Activated CD4-positive, alpha-beta T cell treated with anti-CD3 and anti-CD28 coated beads for 24 hours (primary cell): ENCODE measurements at regions not wholly inside any gene's neighbourhood (a gene's known extent, or its start where the extent isn't known, plus 50 kb on each side); places are given as distances from the start of the nearest gene placed in this dataset.

Experiments used
- DNase-seq, 2 donors: peaks; one replicate each; pipeline ENCODE4 v3.0.0-alpha.2; 2020; ENCODE audit warnings: low read depth in 2 of 2

DNA sequence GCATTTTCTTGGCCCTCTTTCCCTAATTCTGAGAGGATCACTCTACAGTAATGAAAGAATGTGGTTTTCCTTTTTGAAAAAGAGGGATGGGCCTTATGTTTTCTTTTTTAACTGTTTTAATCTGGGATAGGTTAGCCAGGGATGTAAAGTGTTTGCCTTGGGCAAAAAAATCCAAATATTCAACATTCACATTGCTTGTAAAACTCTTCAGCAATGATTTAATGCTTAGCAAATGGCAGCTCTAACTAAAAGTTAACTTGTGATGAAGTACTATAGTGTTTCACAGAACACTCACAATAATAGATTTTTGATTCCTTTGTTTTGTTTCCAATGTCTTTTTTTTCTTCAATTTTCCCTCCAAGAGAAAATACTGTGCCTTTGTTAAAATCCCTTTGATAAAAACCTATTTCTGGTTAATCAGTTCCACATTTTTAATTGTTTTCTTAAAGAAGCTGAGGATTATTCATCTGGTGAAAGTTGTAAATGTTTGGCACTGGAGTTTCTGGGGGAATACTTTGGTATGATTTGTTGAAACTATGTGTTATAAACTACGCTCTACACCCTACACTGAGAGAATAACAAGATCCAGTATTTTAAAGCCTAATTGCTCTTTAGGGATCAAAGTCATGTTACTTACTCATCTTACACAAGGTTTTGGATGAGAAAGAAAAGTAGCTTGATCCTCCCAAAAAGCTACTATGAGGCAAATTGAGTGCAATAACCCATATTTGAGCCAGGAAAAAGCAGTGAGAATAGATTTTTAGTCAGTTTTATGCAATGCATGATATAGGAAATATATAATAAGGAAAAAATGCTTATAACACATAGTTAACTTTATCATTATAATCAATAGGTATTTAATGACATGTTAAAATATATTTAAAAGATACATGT, 335.8 kb downstream of the EPHA7 start:
- DNase-seq = no peak

DNA sequence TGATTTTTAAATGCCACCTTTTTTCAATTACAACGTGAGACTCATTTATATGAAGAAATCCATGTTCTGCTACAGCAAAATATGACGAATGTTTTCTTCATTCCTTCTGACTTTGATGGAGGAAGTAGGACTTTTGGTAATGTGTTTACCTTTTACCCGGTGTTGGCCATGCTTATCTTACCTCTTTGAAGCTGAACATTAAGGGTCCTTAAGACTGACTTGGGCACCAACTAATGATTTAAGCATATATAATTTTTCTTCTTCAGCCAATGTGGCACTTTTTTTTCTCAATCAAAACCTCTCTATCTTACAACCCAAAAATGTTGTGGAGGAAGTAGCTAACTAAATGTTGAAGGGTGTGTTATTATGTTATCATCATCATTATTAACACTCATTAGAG, 337.5 kb downstream of the EPHA7 start:
- DNase-seq = no peak

DNA sequence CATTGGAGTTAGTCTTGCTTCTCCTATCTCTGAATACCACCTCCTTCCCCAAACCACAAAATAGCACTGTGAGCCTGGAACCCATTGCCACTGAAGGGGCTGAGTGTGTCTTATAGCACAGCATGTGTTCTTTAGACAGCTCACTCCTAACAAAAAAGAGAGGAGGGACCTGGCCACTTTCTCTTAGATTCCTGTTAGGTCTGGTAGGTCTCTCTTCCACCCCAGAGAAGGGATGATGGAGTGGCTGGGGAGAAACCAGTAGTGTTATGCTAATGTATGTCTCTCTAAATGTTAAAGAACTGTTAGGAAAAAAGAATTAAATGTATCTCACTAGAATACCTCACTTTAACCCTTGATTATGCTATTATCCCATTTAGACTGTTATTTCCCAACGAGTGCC, 340.3 kb downstream of the EPHA7 start:
- DNase-seq = no peak

GRCh38 chr6:93073811-93074210, 345.5 kb downstream of the EPHA7 start:
- DNase-seq = no peak

GRCh38 chr6:93069856-93070255, 349.5 kb downstream of the EPHA7 start:
- DNase-seq = no peak

DNA sequence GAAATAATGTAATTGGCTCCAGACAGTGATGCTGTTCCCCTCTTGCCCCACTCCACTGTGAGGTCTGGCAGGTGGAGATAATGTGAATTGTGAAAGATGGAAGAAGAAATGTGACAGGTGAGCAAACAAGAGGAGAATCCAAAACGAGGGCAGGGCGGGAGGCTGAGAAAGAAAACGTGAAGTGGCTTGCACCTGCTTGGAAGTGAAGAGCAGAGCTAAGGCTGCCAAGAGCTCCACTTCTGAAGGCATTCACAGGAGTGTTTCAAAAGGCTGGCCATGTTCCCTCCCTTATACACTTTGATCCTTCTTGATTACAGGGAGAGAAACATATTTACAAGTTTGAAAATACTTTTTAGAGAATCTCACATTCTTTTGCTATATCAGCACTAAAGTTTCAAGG, 359.4 kb downstream of the EPHA7 start:
- DNase-seq = no peak

DNA sequence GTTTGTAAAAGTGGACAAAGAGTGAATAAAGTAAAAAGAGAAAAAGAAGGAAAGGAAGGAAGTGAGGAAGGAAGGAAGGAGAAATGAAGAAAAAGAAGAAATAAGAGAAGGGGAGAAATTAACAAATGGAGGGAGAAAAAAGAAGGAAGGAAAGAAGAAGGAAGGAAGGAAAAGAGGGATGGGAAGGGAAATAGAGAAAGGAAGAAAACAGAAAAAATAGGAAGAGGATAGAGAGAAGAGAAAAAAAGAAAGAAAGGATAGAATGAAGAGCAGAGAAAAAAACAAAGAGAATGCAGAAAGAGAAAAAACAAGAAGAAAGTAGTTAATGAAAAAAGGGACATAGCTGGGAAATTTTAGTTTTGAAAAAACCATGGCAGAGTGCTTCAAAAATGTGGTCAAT, 361.8 kb downstream of the EPHA7 start:
- no peak for DNase-seq

GRCh38 chr6:93048381-93048780, 371.0 kb downstream of the EPHA7 start:
- DNase-seq = no peak

- no peak for DNase-seq
Measured at GRCh38 chr6:93047033-93047432, 372.3 kb downstream of the EPHA7 start.

DNA sequence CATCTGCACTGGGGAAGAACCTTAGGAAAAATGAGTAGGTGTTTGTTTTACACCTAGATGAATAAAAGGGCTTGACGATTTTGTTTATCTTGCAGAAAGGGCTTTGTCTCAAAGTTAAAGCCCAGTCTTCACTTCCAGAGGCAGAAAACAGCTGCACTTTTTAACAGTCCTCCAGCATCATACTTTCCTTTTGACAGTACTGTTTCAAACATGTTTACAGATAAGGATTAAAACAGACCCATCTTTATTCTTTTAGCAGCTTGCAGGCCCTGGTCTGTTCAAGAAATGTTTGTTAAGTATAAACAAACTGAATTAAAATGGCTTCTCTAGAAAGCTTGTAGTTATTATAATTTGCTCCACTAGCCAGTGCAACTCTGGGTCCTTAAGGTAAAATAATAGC, 374.2 kb downstream of the EPHA7 start:
- no peak for DNase-seq

- DNase-seq = no peak
Measured at GRCh38 chr6:93040375-93040774, 379.0 kb downstream of the EPHA7 start.

- no peak for DNase-seq
Measured at GRCh38 chr6:93036835-93037234, 382.5 kb downstream of the EPHA7 start.

DNA sequence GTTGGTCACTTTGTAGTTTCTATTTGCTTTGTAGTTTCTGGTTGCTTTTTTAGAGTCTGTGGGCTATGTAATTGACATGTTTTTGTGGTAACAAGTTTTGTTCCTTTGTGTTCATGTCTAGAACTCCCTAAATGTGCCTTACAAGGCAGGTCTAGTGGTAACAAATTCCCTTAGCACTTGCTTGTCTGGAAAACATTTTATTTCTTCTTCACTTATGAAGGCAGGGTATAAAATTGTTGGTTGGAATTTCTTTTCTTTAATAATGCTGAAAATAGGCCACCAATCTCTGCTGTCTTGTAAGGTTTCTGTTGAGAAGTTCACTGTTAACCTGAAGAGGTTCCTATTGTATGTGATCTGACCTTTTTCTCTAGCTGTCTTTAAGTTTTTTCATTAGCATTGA, 383.6 kb downstream of the EPHA7 start:
- no peak for DNase-seq

DNA sequence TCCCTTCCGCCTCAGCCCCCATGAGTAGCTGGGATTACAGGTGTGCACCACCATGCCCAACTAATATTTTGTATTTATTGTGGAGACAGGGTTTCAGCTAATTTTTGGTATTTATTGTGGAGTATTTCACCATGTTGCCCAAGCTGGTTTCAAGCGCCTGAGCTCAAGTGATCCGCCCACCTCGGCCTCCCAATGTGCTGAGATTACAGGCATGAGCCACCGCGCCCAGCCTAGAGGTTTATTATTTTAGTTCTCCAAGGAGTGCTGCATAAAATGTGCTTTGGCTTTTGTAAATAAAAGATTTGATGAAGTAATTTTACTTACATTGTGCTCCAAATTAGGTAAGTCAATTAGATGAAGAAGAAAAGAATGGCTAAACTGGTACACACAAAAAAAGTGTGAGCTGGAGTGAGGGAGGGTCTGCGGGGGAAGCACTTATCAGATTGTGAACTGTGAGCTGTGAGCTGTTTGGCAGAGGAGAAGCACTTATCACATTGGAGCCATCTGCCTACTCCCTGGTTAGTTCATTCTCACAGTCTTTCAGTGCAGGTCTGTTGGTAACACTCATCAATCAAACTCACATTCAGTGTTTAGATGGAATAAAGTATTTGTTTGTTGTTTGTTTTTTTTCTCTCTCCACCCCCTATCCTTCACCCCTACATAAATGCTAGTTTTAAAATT, 398.0 kb downstream of the EPHA7 start:
- DNase-seq = no peak

DNA sequence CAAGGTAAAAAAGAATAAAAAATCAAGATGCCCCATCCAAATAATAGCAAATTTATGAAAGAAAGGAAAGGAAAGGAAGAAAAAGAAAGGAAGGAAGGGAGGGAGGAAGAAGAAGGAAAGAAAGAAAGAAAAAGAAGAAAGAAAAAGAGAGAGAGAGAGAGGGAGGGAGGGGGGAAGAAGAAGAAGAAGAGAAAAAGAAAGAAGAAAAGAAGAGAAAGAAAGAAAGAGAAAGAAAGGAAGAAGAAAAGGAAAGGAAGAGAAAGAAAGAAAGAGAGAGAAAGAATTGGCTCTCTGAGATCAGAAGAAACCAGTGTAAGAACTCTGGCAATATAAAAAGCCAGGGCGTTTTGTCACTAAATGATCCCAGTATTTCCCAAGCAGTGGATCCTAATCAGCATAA, 401.7 kb downstream of the EPHA7 start:
- no peak for DNase-seq

DNA sequence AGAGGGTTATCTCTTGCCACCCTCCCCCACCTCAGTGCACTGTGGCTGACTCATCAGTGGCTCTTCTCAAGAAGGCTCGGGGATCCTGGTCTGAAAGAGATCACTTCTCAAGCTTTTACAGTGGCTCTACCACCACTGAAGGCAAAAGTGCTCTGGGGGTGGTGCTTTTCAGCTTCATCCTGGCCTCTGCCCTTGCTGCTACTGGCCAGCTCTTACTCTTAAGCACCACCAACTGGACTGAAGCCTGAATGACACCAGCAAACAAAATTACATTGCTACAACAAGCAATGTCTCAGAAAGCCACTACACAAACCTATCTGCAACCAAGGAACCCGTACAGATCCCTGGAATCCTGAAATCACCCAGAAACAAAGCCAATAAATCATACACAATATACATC, 402.1 kb downstream of the EPHA7 start:
- DNase-seq = no peak

DNA sequence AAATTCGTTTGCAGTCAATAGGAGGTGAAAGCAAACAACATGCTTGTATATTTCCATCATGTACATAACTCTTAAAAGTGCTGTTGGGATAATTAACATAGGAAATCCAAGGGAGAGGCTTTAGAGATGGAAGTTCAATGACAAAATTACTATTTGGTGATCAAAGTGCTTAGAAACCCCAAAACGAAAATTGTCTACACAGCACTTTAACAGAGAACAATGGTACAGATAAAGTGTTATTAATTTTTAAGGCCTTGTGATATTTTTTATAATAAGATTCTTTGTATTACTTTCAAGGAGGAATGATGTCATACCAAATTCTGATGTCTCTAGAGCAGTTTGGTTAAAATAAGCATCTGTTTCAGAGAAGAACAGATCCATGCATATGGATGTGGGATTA, 406.3 kb downstream of the EPHA7 start:
- no peak for DNase-seq

- no peak for DNase-seq
Measured at GRCh38 chr6:93008375-93008774, 411.0 kb downstream of the EPHA7 start.

GRCh38 chr6:92989656-92990055, 429.7 kb downstream of the EPHA7 start:
- DNase-seq = no peak

DNA sequence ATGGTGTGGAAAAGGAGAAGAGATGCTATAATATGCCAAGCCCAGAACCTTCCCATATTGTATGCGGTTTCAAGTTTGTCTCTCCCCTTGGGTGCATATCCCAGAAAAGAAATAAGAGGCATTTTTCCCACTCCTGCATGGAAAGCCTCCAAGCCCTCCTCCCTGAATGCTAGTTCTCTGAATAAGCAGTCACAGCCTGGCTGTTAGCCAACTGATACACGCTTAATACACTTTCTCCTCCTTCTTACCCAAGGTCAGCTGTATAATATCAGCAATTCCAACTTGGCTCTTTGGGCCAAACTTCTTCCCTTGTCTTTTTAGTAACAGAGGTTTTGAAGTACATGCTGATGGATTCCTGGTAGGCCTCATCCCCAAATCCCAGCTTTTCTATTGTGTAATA, 440.1 kb downstream of the EPHA7 start:
- no peak for DNase-seq

- DNase-seq = no peak
Measured at GRCh38 chr6:92977018-92977417, 442.3 kb downstream of the EPHA7 start.

GRCh38 chr6:92967362-92967761, 452.0 kb downstream of the EPHA7 start:
- no peak for DNase-seq

DNA sequence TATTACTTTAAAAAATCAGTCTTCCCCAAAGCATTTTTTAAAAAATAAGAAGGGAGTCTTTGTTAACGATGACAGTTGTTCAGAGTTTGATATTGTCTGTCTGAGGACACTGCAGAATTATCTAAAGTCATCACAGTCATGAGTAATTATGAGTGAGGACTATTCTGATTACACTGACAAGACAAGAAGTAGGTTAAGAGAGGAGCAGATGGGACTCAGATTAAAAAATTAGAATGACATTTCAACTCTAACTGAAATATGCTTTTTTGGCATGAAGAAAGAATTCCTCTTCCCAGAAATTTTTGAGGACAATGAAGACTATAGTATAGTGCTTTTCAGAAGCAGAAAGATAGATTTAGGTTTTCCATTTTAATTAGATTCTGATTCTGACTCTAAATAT, 456.5 kb downstream of the EPHA7 start:
- no peak for DNase-seq
